Right hindlimb (tissue), 1 donor: ENCODE measurements at regions not wholly inside any gene's neighbourhood (a gene's known extent, or its start where the extent isn't known, plus 50 kb on each side); places are given as distances from the start of the nearest gene placed in this dataset.

Source experiments
- DNase-seq: peaks from one replicate; pipeline ENCODE4 v3.0.0-alpha.2; 2018

DNA sequence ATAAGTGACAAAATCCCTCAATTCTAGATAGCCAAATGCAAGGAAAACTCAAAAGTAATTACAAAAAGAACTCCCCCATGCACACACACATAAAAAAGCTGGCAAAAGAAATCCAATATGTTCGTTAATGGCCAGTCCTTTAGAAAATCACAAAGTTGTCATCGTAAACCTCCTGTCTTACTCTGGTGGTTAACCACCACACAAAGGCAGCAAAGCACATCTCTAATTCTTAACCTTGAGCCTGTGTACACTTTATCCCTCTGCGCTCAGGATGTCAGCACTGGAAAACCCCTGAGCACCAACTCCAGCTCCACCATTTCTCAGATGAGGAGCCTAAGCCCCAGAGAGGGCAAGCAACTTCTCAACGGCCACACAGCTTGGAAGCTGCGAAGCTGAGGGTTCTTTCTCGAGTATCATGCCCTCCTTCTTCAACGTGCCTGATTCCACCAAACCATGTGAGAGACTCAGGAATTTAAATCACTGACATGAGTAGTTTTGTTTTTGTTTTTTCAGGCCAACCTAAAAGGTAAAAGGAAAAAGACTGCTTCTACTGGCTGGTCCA is 72.5 kb downstream of the C16orf95 start:
- DNase-seq = no peak

DNA sequence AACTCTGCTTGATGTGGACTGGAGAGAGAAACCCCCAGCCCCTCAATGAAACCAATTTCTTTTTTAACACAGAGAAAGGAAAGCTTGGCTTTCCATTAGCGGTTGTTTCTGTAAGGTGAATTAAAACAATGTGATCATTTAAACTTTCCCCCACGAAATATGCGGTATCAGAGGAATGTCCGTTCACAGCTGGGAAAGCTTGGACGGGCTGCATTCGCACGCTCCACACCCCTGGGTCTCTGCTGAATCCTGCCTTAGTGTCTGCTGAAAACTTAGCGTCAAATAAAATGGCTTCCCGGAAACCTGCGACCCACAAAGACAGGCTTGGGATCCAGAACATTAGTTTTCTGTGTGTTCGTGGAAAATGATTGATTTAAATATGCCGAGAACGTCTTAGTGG is 71.7 kb downstream of the C16orf95 start:
- DNase-seq = no peak

DNA sequence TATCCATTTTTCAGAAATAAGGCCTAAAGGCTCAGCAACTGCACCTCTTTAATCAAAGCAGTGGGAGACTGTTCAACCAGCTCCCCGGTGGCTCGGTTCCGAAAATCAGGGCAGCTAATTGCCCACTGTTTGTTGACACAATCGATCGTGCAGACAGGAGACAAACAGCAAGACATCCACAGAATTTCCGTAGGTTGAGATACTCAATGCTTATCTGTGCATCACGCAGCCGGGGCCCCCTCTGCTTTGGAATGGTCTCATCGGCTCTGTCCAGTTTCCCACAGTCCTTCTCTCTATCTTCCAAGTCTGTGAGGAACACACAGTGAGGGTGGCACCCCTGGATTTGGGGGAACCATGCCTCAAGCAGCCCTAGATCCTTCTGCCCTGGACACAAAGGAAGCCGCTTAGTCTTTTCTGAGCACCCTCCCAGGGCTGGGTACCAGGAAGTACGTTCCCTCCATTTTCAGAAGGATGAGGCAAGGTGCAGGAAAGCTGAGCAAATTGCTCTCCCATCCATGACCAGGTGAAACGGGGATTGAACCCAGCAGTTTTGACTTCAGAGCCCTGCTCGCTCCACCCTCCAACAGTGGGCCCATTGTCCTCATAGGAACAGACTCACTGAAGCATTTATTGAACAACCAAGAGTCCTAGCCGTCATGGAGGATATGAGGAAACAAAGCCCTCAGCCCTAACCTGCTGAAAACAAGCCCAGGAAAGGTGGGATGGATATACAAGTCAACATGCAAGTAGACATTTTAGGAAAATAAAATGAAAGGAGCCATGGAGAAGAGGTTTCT is 70.7 kb downstream of the C16orf95 start:
- DNase-seq = no peak

DNA sequence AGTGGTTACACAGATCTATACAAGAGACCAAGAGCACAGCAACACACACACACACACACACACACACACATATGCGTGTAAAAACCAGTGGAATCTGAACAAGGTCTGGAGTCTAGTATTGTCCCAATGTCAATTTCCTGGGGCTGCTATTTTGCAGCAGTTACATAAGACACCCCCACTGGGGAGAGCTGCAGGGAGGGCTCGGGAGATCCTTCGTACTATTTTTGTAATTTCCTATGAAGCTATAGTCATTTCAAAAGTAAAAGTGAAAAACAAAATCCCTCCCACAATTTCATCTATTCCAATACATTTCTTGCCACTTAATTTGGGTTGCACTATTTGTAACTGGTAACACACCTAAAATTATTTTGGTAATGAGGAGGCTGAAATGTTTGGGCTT is 68.5 kb downstream of the C16orf95 start:
- no peak for DNase-seq

DNA sequence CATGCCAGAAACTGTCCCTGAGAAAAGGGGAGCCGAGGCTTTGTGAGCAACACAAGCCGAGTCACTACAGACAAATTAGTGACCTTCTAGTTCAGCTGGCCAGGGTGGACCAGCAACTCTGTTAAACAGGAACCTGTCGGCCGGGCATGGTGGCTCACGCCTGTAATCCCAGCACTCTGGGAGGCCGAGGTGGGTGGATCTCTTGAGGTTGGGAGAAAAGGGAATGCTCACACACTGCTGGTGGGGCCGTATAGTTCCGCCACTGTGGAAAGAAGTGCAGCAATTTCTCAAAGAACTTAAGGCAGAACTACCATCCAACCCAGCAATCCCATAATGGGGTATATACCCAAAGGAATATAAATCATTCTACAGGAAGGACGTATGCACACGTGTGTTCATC is 67.8 kb downstream of the C16orf95 start:
- no peak for DNase-seq

DNA sequence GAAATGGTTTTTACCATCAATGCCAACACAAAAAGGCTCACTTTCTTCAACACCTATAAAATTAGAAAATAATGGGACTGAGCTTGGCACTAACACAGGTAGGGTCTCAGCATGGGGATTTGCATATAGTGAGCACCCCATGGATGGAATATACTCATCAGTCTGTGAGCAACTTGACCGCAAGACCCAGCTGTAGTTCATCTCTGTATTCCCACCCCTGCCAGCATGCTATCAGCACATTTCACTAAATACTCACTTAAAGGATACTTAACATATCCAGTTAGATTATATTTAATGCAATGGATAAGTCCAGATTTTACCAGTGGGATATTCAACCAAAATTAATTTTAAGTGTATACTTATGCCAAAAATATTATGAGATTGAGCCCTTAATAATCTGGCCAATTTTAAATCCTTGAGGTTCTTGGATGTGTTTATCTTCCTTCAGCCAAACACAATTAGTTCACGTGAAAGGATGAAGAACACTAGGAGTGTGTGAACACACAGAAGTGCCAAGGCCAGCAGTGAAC is 66.7 kb downstream of the C16orf95 start:
- DNase-seq = no peak

DNA sequence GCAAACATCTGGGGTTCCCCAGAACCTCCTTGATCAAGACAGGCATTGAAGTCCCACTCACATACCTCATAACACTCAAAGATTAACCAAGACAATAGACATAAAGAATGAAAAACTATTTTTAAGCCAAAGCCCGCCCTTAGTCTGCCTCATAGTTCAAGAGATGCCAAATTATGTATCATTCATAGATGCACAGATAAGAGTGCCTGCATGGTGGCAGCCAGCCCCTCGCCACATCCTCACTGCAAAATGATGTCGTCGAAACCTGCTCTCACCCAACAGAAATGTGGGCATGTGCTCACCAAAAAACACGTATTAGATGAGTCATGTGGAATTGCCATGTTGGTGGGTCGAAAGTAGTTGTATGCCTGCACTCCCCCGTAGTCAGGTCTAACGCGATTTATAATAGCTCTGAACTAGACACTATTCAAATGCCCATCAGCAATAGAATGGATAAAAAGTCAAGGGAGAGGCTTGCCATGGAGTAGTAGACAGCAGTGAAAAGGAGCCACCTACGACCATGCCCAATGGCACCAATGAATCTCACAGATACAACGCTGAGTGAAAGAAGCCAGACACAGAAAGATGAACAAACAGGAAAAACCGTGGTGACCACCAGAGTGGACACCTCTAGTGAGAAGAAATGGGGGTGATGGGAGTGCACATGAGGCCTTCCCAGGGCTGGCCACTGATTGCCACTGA is 64.8 kb downstream of the C16orf95 start:
- no peak for DNase-seq
